ENCODE measurements at regions not wholly inside any gene's neighbourhood (a gene's known extent, or its start where the extent isn't known, plus 50 kb on each side); places are given as distances from the start of the nearest gene placed in this dataset.

DNA sequence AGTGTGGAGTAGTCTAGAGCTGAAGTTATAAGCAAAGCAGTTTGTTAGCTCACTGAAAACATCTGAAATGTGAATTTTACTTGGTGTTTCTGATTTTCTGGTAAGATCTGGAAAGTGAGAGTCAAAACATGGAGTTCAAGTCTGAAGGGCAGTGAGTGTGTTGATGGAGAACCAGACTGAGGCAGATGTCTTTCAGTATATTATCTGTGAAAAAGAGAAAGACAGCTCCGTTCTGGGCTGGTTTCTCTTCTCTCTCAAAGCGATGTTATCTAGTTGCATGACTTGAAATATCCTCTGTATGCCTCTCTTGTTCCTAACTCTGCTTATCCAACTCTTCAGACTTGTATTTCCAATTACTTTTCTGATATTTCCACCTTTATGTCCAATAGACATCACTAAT lies 381.9 kb upstream of the RGS6 start:
- no peak for TF ChIP-seq EZH2 (IDR thresholded peaks at IDR 0.05; ENCODE audit: low read depth)
- TF ChIP-seq, protein P1, sequence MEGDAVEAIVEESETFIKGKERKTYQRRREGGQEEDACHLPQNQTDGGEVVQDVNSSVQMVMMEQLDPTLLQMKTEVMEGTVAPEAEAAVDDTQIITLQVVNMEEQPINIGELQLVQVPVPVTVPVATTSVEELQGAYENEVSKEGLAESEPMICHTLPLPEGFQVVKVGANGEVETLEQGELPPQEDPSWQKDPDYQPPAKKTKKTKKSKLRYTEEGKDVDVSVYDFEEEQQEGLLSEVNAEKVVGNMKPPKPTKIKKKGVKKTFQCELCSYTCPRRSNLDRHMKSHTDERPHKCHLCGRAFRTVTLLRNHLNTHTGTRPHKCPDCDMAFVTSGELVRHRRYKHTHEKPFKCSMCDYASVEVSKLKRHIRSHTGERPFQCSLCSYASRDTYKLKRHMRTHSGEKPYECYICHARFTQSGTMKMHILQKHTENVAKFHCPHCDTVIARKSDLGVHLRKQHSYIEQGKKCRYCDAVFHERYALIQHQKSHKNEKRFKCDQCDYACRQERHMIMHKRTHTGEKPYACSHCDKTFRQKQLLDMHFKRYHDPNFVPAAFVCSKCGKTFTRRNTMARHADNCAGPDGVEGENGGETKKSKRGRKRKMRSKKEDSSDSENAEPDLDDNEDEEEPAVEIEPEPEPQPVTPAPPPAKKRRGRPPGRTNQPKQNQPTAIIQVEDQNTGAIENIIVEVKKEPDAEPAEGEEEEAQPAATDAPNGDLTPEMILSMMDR (conservative IDR thresholded peaks at IDR 0.05) = no peak

Data from PC-9 (cell line).